ENCODE measurements at regions not wholly inside any gene's neighbourhood (a gene's known extent, or its start where the extent isn't known, plus 50 kb on each side); places are given as distances from the start of the nearest gene placed in this dataset.

DNA sequence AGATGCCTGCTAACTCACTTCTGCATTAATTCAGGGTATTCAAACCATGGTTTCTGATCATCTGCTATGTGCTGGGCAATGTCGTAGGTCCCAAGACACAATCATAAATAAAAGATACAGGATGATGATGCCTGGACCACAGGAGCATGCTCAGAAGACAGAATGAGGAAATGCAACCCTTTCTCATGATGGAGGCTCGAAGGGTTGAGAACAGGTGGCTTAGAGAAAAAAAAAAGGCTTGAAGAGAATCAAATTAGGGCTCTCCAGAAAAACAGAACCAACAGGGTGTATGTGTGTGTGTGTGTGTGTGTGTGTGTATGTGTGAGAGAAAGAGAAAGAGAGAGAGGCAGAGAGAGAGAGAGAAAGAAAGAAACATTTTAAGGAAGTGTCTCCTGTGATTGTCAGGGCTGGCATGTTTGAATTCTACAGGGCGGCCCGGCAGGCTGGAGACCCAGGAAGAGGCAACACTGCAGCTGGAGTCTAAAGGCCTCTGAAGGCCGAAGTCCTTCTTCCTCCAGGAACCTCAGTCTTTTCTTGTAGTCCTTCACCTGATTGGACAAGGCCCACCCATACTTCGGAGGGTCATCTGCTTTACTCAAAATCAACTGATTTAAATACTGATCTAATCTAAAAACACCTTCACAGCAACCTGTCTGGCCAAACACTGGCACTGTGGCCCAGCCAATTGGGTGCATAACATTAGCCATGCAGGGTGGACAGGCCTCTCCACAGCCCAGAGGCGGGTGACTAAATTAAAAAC is 143.8 kb downstream of the ERMARD start:
- DNase-seq (ENCODE audit: low read depth, low spot score): no peak

DNA sequence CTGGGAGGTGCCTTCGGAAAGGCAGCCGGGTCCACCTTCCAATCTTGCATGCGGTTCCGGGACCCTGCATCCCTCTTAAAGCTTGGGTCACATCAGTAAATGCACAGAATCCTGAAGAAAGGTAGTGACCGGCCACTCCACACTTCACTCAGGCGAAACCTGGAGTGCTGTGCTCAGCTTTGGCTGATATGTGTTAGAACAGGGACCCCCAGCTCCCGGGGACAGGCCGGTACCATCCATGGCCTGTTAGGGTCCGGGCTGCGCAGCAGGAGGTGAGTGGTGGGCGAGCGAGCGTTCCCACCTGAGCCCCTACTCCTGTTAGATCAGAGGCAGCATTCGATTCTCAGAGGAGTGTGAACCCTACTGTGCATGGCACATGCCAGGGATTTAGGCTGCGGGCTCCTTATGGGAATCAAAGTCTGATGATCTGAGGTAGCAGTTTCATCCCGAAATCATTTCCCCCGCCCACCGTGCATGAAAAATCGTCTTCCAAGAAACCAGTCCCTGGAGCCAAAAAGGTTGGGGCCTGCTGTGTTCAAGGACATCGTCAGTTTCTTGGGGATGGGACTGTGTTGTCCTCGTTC is 143.0 kb downstream of the ERMARD start:
- no peak for DNase-seq (ENCODE audit: low read depth, low spot score)

DNA sequence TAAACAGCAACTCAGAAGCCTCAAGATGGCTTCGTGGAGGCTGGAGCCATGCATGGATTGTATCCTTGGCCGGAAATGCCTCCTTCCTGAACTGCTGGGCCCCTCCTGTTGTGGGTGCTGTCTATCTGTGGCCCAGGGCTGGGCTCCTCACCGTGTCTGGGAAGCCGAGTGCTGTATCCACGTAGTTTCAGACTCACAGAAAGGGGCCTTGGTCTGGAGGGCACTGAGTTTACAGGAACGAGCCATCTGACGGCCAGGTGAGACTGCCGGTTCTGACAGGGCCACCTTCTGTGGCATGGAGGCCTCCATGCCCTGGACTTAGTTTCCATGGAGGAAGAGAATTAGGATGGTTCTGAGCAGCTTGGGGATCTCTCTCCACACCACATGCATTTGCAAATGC is 142.2 kb downstream of the ERMARD start:
- DNase-seq (ENCODE audit: low read depth, low spot score): no peak

DNA sequence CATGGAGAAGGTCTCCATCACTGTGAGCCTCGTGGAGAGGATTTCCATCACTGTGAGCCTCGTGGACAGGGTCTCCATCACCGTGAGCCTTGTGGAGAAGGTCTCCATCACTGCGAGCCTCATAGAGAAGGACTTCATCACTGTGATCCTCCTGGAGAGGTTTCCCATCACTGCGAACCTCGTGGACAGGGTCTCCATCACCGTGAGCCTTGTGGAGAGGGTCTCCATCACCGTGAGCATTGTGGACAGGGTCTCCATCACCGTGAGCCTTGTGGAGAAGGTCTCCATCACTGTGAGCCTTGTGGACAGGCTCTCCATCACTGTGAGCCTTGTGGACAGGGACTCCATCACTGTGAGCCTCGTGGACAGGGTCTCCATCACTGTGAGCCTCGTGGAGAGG is 140.4 kb downstream of the ERMARD start:
- no peak for DNase-seq (ENCODE audit: low read depth, low spot score)

DNA sequence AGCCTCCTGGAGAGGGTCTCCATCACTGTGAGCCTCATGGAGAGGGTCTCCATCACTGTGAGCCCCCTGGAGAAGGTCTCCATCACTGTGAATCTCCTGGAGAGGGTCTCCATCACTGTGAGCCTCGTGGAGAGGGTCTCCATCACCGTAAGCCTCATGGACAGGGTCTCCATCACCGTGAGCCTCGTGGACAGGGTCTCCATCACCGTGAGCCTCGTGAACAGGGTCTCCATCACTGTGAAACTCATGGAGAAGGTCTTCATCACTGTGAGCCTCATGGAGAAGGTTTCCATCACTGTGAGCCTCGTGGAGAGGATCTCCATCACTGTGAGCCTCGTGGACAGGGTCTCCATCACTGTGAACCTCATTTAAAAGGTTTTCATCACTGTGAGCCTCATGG is 140.0 kb downstream of the ERMARD start:
- no peak for DNase-seq (ENCODE audit: low read depth, low spot score)

DNA sequence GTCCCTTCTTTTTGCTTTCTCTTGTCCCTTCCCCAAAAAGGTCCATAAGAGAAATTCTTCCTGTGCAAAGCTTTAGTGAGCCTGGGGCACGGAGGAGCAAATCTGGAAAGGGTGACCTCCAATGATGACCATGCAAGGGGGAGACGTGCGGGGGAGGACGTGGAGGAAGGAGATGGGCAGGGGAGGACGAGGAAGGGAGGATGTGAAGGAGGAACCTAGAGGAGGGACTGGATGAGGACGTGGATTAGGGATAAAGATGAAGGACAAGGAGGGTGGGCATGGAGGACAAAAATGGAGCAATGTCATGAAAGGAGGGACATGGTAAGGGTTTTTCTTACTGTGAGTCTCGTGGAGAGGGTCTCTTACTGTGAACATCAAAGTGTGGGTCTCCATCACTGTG is 139.5 kb downstream of the ERMARD start:
- no peak for DNase-seq (ENCODE audit: low read depth, low spot score)

DNA sequence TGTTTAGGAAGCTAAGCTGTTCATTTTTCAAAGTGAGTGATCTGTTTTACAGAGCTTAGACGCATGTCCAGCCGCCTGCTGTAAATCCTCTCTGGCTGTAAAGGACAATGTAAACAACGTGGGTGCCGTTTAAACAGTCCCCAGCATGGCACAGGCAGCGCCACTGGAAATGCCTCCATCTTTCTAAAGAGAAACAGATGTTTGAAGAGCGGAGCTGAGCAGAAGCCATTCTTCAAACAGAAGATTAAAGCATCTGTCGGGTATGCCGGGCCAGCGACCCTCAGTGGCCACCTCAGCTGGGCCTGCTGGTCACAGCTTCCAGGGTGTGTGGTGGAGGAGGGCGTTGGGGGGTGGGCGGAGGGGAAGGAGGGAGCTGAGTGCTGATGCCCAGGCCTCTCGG is 138.6 kb downstream of the ERMARD start:
- DNase-seq (ENCODE audit: low read depth, low spot score): no peak

DNA sequence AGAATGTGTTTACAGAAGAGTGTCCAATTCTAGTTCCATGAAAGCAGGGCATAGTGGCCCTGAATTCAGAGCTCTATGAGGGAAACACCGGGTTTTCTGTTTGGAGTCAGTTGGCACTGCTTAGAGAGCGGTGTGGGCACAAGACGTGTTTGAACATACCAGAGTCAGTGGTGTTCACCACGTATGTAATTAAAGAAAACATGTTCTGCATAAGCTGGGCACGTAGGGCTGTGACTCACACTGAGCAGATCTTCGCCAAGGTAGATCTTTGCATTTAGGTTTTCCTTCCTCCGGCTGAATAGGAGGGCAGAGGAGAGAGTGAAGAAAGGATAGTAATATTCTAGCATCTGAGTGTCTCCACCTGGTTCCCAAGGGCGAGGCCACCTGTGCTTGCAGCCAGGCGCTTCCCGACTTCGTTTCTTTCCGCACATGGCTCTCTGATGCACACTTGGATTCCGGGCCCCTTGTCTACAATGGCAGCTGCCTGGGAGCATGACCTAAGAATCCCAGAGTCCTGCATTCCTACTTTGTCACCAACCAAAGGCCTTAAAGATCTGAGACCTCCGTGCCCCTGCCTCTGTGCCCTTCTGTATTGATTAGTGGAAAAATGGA is 136.2 kb downstream of the ERMARD start:
- no peak for DNase-seq (ENCODE audit: low read depth, low spot score)

DNA sequence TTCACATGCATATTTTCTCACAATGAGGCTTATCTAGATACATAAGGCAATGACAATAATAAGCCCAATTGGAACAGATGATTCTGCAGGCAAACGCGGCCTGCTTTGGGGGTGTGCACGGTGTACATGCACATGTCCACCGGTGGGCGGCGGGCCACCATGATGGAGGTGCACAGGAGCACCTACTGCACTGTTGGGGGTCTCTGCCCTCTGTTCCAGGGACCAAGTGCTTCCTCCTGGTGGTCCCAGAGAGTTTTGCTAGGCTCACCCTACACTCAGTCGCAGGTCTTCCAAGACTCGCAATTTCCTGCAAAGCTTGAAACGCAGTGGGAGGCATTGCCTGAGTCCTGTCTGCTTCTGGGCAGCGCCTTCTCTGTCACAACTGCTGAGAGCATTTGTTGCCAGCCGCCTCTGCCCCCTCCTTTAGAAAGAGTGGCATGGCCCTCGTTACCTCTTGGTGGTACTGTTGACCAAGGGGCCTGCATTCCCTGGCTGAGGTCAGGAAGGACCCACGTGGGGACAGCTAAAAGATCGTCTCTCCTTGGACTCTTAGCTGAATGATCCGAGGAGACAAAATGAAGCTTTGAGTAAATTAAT is 135.3 kb downstream of the ERMARD start:
- no peak for DNase-seq (ENCODE audit: low read depth, low spot score)

DNA sequence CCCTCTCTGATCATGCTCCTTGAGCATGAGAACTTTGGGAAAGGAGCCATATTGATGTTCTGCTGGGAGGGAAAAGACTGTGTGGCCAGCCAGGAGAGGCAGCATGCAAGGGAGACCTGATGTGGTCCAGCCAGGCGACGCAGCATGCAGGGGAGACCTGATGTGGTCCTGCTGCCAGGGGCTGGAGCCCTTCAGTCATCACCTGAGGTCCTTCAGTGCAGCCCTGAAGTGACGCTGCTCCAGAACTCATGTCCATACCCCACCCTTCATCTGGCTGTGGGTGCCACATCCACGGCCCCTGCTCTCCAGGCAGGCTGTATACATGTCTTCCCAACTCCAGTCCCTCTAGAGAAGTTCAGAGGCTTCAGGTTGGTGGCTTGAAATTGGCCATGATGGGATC is 134.4 kb downstream of the ERMARD start:
- no peak for DNase-seq (ENCODE audit: low read depth, low spot score)

DNA sequence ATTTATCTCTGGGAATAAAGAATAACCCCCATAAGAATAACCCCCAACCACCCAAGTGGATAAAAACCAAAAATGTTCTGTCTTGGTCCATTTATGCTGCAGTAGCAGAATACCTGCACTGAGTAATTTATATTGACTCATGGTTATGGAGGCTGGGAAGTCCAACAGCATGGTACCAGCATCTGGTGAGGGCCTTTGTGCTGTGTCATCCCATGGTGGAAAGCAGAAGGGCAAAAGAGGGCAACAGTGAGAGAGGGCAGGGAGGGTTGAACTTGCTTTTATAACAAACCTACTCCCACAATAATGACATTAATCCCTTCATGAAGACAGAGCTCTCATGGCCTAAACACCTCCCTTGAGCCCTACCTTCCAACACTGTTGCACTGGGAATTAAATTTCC is 133.7 kb downstream of the ERMARD start:
- DNase-seq (ENCODE audit: low read depth, low spot score): no peak

DNA sequence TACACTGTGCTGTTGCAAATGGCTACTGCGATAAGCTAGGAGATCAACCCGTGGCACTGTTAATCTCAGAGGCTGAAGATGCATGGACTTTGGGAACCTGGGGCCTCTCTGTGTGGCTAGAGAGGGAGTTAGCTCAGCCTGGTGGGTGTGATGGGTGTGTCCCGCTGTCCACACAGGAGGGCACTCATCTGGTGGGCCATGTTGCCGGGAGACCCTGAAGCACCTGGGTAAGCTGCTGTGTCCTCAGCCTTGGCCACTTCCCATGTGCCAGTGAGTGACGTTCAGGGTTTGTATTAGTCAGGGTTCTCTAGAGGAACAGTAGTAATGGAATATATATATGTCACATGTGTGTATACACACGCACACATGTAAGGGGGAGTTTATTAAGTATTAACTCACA is 132.7 kb downstream of the ERMARD start:
- DNase-seq (ENCODE audit: low read depth, low spot score): no peak

DNA sequence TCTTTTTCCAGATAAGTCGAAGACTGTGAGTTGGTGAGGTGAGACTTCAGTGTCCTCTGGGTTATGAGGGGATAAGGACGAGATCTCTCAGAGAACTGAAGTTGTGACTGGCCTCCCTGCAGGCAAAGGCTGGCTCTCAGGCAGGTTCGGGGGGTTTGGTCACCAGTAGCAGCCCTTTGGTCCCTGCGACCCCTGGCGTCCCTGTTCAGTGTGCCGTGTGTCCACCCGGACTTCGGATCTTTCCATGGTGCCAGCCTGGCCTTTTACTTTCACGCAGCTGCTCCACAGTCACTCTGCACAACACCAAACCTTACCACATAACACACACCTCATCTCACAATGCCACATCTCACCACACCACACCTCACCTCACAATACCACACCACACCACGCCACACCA is 131.9 kb downstream of the ERMARD start:
- no peak for DNase-seq (ENCODE audit: low read depth, low spot score)

DNA sequence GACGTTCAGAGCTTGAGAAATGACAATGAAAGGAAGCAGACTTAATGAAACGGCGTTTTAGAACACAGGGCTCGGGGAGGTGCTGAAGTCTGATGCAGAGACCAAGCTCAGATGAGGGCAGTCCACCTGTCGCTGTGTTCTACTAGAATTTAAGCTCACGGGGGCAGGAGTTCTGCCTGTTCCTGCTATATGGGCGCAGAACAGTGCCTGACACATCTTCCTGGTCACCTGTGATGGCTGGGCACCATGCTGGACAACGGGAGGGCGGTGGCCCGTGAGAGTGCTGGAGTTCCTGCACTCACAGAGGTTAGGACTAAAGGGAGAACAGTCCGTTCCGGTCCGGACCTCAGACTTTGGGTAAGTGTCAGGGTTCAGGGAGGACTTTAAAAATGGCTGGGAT is 130.6 kb downstream of the ERMARD start:
- DNase-seq (ENCODE audit: low read depth, low spot score): no peak

DNA sequence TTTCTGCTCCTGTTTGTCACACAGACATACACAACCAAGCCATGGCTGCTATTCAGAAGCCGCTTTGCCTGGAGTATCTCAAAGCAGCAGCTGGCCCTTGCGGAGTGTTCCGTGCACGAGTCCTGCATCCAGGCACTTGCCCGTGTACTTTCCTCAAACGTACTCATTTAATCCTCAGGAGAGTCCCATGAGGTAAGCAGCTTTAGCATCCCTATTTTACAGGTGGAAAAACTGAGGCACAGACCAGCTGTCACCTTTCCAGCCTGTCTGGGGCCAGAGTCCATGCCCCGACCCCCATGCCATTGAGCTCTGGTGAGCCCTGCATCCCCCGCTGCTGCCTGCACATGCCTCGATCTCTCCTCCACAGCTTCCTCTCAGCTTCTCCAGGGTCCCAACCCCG is 130.0 kb downstream of the ERMARD start:
- DNase-seq (ENCODE audit: low read depth, low spot score): no peak

DNA sequence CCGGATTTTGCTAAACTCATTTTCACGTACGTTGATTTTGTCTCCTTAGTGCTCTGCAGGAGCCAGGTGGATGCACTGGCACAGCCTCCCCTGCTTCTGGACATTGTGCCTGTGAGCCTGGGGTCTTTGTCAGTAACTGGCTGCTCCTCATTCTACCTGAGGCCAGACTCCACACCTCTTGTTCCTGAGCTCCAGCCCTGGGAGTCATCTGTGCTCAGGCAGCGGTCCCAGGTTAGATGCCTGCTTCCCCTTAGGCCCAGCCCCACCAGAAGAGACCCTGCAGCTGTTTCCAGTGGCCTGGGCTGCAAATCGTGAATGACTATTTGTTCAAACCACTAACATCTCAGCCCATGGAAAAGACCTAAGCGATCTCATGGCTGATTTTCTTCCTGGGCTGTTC is 129.1 kb downstream of the ERMARD start:
- DNase-seq (ENCODE audit: low read depth, low spot score): no peak

DNA sequence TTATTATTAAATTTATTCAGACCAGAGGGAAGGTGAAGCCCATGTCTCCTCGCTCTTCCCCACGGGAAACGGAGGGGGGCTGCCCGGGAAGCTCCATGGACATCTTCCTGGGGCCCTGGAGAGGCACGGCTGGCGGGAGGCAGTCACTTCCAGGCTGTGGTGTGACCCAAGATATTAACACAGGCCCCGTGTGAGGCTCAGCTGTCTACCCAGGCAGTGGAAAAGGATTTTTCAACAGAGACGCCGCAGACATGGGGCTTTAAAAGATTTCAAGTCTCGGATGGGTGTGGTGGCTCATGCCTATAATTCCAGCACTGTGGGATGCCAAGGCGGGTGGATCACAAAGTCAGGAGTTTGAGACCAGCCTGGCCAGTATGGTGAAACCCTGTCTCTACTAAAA is 117.9 kb downstream of the ERMARD start:
- DNase-seq (ENCODE audit: low read depth, low spot score): no peak

DNA sequence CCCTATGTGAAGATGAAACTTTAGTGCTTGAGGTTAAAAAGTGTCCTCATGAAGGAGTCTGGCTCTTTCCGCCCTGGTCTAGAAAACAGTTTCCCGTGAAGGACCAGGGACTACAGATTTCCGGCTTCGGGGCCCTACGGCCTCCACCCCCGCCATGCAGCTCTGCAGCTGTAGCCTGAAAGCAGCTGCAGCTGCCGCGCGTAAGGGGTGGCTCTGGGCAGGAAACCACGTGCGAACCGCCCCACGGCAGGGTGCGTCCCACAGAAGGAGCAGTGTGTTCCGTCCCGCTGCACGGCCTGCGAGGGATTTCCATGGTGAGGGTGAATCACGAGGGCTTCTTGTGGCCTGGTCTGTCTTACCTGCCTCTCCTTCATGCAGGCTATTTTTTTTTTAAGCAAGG is 117.0 kb downstream of the ERMARD start:
- no peak for DNase-seq (ENCODE audit: low read depth, low spot score)

DNA sequence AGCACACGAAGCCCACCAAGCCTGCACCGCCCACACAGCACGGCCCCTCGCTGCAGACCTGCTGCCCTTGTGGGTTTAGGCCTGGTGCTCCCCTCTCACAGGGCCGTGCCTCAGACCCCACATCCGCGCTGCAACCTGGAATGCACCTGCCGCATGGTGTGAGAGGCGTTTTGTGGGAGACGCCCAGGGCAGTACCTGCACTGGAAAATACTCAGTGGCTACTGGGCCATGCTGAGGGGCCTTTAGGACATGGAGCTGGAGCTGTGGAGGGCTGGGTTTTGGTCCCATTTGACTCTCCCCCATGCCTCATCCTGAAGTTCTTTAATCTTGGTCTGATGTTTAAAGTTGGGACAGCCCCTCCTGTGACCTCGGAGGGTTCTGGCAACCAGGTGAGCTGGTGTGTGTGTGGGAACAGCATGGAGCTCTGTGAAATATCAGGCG is 116.3 kb downstream of the ERMARD start:
- DNase-seq (ENCODE audit: low read depth, low spot score): no peak

DNA sequence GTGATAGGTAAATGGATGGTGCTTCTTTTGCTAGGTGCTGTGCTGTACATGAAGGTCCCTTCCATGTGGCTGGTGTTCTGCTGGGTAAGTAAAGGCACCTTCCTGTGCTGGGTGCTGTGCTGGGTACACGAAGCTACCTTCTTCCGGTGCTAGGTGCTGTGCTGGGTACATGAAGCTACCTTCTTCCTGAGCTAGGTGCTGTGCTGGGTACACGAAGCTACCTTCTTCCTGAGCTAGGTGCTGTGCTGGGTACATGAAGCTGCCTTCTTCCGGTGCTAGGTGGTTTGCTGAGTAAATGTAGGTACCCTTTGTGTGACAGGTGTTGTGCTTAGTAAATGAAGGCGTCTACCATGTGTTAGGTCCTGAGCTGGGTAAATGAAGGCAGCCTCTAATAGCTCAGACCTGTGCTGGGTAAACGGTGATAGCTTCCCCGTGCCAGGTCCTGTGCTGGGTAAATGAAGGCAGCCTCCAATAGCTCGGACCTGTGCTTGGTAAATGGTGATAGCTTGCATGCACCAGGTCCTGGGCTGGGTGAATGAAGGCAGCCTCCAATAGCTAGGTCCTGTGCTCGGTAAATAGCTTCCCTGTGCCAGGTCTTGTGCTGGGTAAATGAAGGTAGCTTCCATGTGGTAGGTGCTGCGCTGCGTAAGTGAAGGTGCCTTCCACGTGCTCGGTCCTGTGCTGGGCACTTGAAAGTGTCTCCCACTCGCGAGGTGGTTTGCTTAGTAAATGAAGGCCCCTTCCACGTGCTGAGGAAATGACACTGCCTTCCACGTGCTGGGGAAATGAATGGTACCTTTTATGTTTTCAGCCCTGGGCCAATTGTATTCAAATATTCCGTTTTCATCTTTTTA is 115.5 kb downstream of the ERMARD start:
- DNase-seq (ENCODE audit: low read depth, low spot score): no peak

DNA sequence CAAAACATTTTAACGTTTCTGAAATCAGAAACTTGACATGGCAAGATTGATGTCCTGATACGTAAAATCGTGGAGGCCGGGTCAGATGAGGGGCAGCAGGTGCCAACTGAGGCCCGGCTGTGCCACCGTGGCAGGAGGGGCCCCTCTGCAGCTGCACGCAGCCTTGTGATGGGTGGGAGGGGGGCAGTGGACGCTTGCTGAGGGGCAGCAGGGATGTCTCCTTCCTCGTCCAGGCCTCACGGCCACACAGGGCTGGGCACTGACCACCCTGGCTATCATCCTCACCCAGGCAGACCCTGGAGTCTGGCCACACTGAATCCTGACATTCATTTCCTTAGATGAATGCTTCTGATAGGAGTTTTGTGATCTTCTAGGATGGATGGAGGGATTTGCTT is 114.7 kb downstream of the ERMARD start:
- no peak for DNase-seq (ENCODE audit: low read depth, low spot score)
